ENCODE measurements at regions not wholly inside any gene's neighbourhood (a gene's known extent, or its start where the extent isn't known, plus 50 kb on each side); places are given as distances from the start of the nearest gene placed in this dataset.

- no peak for TF ChIP-seq CTCF (IDR thresholded peaks at IDR 0.05; ENCODE audit: extremely low read depth, missing control alignments)
- no peak for DNase-seq (ENCODE audit: low spot score)
These were observed 169.6 kb upstream of the PDE1C start for GRCh38 chr7:32239764-32240163.

- DNase-seq (ENCODE audit: low spot score): no peak
- no peak for TF ChIP-seq CTCF (IDR thresholded peaks at IDR 0.05; ENCODE audit: extremely low read depth, missing control alignments)
These were observed 158.4 kb upstream of the PDE1C start for GRCh38 chr7:32228601-32229000.

GRCh38 chr7:32227746-32228145 is 157.5 kb upstream of the PDE1C start:
- no peak for TF ChIP-seq CTCF (IDR thresholded peaks at IDR 0.05; ENCODE audit: extremely low read depth, missing control alignments)
- DNase-seq (ENCODE audit: low spot score): no peak

- no peak for TF ChIP-seq CTCF (IDR thresholded peaks at IDR 0.05; ENCODE audit: extremely low read depth, missing control alignments)
- no peak for DNase-seq (ENCODE audit: low spot score)
These were observed 154.1 kb upstream of the PDE1C start for GRCh38 chr7:32224276-32224675.

GRCh38 chr7:32223721-32224120 is 153.5 kb upstream of the PDE1C start:
- no peak for DNase-seq (ENCODE audit: low spot score)
- no peak for TF ChIP-seq CTCF (IDR thresholded peaks at IDR 0.05; ENCODE audit: extremely low read depth, missing control alignments)

- TF ChIP-seq CTCF (IDR thresholded peaks at IDR 0.05; ENCODE audit: extremely low read depth, missing control alignments): no peak
- DNase-seq (ENCODE audit: low spot score): no peak
These were observed 153.0 kb upstream of the PDE1C start for GRCh38 chr7:32223071-32223650.

- DNase-seq (ENCODE audit: low spot score): no peak
- no peak for TF ChIP-seq CTCF (IDR thresholded peaks at IDR 0.05; ENCODE audit: extremely low read depth, missing control alignments)
These were observed 152.2 kb upstream of the PDE1C start for GRCh38 chr7:32222251-32222900.

Data from GM20000 (cell line).